HG02588 (cell line): ENCODE measurements at regions not wholly inside any gene's neighbourhood (a gene's known extent, or its start where the extent isn't known, plus 50 kb on each side); places are given as distances from the start of the nearest gene placed in this dataset.
"Not testable (repeated sequence)": the region's sequence is repeated elsewhere in the genome, so short reads cannot be mapped to it uniquely, and the experiment has no call there.

Experiments
- ATAC-seq: cut with Tn5 transposase; IDR thresholded peaks from one replicate; pipeline ENCODE4 v1.9.1; 2021; ENCODE audit warnings: mild to moderate bottlenecking, moderate library complexity; ENCODE audit not compliant: unreplicated experiment

- ATAC-seq: no peak
These were observed 330.1 kb upstream of the PHF14 start for GRCh38 chr7:10643545-10643944.

GRCh38 chr7:10644849-10645248 lies 328.8 kb upstream of the PHF14 start:
- no peak for ATAC-seq

GRCh38 chr7:10646194-10646593 lies 327.5 kb upstream of the PHF14 start:
- no peak for ATAC-seq

GRCh38 chr7:10648289-10648688 lies 325.4 kb upstream of the PHF14 start:
- ATAC-seq: no peak

GRCh38 chr7:10649120-10649519 lies 324.6 kb upstream of the PHF14 start:
- not testable (repeated sequence) for ATAC-seq

GRCh38 chr7:10655031-10655430 lies 318.6 kb upstream of the PHF14 start:
- ATAC-seq: no peak

- ATAC-seq: no peak
These were observed 316.5 kb upstream of the PHF14 start for GRCh38 chr7:10657201-10657600.

- no peak for ATAC-seq
These were observed 315.8 kb upstream of the PHF14 start for GRCh38 chr7:10657837-10658236.

- no peak for ATAC-seq
These were observed 311.2 kb upstream of the PHF14 start for GRCh38 chr7:10662491-10662890.

- ATAC-seq: no peak
These were observed 310.4 kb upstream of the PHF14 start for GRCh38 chr7:10662982-10663884.

GRCh38 chr7:10672186-10672585 lies 301.5 kb upstream of the PHF14 start:
- no peak for ATAC-seq

- ATAC-seq: no peak
These were observed 296.5 kb upstream of the PHF14 start for GRCh38 chr7:10677211-10677610.

- ATAC-seq: no peak
These were observed 295.9 kb upstream of the PHF14 start for GRCh38 chr7:10677668-10678232.

GRCh38 chr7:10684606-10685005 lies 289.1 kb upstream of the PHF14 start:
- ATAC-seq: no peak

GRCh38 chr7:10685040-10685439 lies 288.6 kb upstream of the PHF14 start:
- no peak for ATAC-seq

GRCh38 chr7:10688544-10688943 lies 285.1 kb upstream of the PHF14 start:
- ATAC-seq: no peak

- ATAC-seq: no peak
These were observed 277.6 kb upstream of the PHF14 start for GRCh38 chr7:10696064-10696463.

- ATAC-seq: no peak
These were observed 270.6 kb upstream of the PHF14 start for GRCh38 chr7:10703059-10703458.

GRCh38 chr7:10703981-10704380 lies 269.7 kb upstream of the PHF14 start:
- no peak for ATAC-seq

GRCh38 chr7:10704653-10705052 lies 269.0 kb upstream of the PHF14 start:
- ATAC-seq: no peak

GRCh38 chr7:10706875-10707493 lies 266.7 kb upstream of the PHF14 start:
- peak; percentile 100 for ATAC-seq

GRCh38 chr7:10707519-10707918 lies 266.2 kb upstream of the PHF14 start:
- ATAC-seq: peak; percentile 24
